GM12875 (cell line): ENCODE measurements at regions not wholly inside any gene's neighbourhood (a gene's known extent, or its start where the extent isn't known, plus 50 kb on each side); places are given as distances from the start of the nearest gene placed in this dataset.
A peak's percentile ranks its signal among the peaks of the same experiment; 100 is the strongest.

Source experiments
- H3K4me3 ChIP-seq: one replicate; pipeline ENCODE4 v1.5.1; 2011; ENCODE audit warnings: low read depth, low read length, control low read depth
- CTCF ChIP-seq: IDR thresholded peaks from 2 replicates; pipeline ENCODE4 v1.5.1; 2011; ENCODE audit warnings: low read depth, mild to moderate bottlenecking, control low read depth, inconsistent platforms, low read length, moderate library complexity, borderline replicate concordance; ENCODE audit not compliant: insufficient read depth

GRCh38 chr5:72561148-72561972 is 54.1 kb upstream of the ZNF366 start:
- no peak for TF ChIP-seq CTCF
- H3K4me3 ChIP-seq: no peak overlapping the region

GRCh38 chr5:72559866-72560766 is 52.9 kb upstream of the ZNF366 start:
- no peak for TF ChIP-seq CTCF
- H3K4me3 ChIP-seq: no peak overlapping the region

DNA sequence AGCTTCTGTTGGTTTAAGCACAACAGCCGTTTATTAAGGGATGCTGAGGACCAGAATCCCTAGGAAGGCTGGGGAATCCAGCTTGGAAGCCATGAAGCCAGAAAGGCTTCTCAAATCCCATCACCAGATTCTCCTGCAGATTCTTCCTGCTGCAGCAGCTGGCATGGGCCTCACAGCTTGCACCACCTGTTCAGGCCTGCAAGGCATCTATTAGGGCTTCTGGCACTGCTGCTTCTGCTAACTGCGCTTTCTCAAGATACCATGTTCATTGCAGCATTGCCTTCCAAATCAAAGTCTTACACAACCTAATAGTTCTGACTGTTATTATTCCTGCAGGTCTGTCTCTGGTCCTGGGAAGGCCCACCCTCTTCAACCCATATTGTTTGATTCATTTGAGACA is 51.2 kb upstream of the ZNF366 start:
- no peak for TF ChIP-seq CTCF
- no peak overlapping the region for H3K4me3 ChIP-seq

GRCh38 chr5:72558046-72558336 is 50.8 kb upstream of the ZNF366 start:
- TF ChIP-seq CTCF: no peak
- H3K4me3 ChIP-seq: no peak overlapping the region

DNA sequence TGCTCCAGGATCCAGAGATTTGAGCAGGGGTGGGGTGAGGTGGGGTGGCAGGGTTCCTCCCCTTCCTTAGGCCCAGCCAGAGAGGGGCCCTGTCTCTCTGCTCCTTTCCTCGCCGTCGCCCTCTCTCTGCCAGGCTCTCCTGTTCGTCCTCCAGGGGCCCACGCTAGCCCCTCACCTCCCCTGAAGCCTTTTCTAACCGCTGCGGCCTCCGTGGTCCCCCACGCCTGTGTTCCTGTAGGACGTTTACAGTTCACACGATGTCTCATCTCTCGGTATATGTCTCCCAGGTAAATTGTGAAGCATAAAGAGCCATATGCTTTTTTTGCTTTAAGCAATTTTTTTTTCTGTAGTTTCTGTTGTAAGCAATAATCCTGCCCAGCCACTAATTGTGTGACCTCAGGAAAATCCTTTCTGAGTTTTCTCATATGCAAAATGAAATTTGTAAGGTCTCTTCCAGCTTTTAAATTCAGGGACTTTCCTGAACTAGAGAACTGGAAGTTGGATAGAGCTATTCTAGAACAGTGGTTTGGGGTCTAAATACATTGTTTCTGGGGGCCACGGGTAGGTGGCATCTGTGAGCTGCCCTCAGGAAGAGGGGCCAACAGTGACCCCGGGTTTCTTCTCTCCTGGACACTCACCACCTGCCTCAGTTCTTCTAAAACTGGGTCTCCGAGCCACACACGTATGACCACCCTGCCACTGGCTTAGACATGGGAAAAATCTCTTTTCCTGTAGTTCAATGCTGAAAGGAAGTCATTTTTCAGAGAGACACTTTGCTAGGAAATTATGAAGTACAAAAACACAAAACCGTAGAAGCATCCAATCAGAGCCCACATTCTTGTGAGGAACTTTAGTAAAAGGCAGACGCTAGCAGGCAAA is 50.2 kb upstream of the ZNF366 start:
- H3K4me3 ChIP-seq: peak overlapping the region; percentile 46
- TF ChIP-seq CTCF: no peak
